OCI-LY1 (cell line): ENCODE measurements at regions not wholly inside any gene's neighbourhood (a gene's known extent, or its start where the extent isn't known, plus 50 kb on each side); places are given as distances from the start of the nearest gene placed in this dataset.

Source experiments
- CTCF ChIP-seq: fragments of 200-600 bp; sonication (generic), shearing (Covaris generic); IDR thresholded peaks from 2 replicates; pipeline ENCODE4 v1.5.1; 2017; ENCODE audit warnings: mild to moderate bottlenecking, antibody characterized with exemption, low read length, moderate library complexity, mixed read lengths
- EZH2 ChIP-seq: fragments of 200-600 bp; sonication (generic), shearing (Covaris generic); IDR thresholded peaks from 2 replicates; pipeline ENCODE4 v1.8.0; 2017; ENCODE audit warnings: borderline replicate concordance, mixed run types, mild to moderate bottlenecking, antibody characterized with exemption, low read length, moderate library complexity, mixed read lengths

- TF ChIP-seq CTCF (no peak), EZH2 (no peak)
These were observed 217.5 kb downstream of the KCTD12 start for GRCh38 chr13:76668716-76669115.
